Spleen (tissue), 7 donors: ENCODE measurements at regions not wholly inside any gene's neighbourhood (a gene's known extent, or its start where the extent isn't known, plus 50 kb on each side); places are given as distances from the start of the nearest gene placed in this dataset.

Experiments used
- CTCF ChIP-seq, 11 experiments: fragments of 200-600 bp in 7 of 11; fragments of 450-650 bp in 4 of 11; sonication (generic) in 4 of 11; IDR thresholded peaks in 8 of 11; conservative IDR thresholded peaks in 3 of 11; 1 replicate in 7 of 11; 2 replicates in 4 of 11; pipeline versions ENCODE4 v1.4.0 to v1.8.0; 2016 to 2021; ENCODE audit warnings: antibody characterized with exemption in 11 of 11, inconsistent platforms in 4 of 11, mild to moderate bottlenecking in 1 of 11
- POLR2A ChIP-seq, 3 donors: fragments of 450-650 bp; IDR thresholded peaks; one replicate each; pipeline ENCODE4 v1.5.1; 2017; ENCODE audit warnings: antibody characterized with exemption in 3 of 3, mild to moderate bottlenecking in 1 of 3
- POLR2AphosphoS5 ChIP-seq, 3 donors: sonication (generic); formaldehyde crosslinking; IDR thresholded peaks; one replicate each; pipeline ENCODE4 v1.5.1; 2017; ENCODE audit warnings: antibody characterized with exemption in 3 of 3
- donor health status: DM: no; HTN: no; CAD: no; lungs with moderate emphysema.
- donor health status: DM: no; HTN: no; CAD: no.
- donor health status: DM: no; HTN: no; CAD: no.

GRCh38 chr10:22110761-22111160 is 107.1 kb downstream of the EBLN1 start:
- TF ChIP-seq CTCF (IDR thresholded peaks at IDR 0.05 in 8 of 11, conservative IDR thresholded peaks at IDR 0.05 in 3 of 11) (no peak), POLR2A (IDR thresholded peaks at IDR 0.05) (no peak), POLR2AphosphoS5 (IDR thresholded peaks at IDR 0.05) (no peak)
